ENCODE measurements at regions not wholly inside any gene's neighbourhood (a gene's known extent, or its start where the extent isn't known, plus 50 kb on each side); places are given as distances from the start of the nearest gene placed in this dataset.
A peak's percentile ranks its signal among the peaks of the same experiment; 100 is the strongest.

DNA sequence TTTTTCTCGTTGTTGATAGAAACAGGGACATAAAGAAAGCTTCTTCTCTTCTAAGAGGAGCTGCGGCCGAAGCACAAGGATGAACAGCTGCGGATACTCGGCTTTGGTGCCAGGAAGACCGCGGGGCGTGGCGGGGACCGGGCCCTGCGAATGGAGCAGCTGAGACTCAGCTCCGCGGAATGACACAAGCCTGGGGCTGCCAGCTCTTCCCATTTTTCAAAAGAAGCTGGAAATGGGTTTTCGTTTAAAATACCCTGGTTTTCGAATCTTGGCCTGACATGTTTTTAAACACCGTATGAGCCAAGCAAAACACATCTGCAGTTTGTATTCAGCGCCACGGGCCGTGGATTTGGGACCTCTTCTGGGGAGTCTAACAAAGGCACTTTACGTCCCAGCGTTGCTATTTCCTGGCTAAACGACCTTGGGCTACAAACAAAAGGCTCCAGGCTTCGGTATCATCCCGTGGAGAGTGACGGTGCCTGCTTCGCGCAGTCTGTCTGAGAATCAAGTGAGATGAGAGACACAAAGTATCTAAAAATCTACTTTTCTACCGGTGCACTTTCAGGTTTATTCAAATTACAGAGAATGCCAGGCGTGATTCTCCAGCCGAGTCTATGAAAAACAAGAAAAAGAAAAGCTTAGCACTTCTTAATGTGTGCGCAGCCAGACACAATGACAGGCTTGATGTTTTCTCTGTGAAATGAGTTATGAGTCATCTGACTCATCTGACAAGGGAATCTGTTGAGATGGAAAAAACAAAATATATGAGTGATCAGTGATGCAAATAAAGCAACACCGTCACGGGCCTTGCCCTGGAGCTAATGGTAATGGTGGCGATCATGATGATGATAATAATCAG, 114.0 kb upstream of the TMEM132D start:
- no peak for DNase-seq (ENCODE audit: low read depth in 2 of 2)

DNA sequence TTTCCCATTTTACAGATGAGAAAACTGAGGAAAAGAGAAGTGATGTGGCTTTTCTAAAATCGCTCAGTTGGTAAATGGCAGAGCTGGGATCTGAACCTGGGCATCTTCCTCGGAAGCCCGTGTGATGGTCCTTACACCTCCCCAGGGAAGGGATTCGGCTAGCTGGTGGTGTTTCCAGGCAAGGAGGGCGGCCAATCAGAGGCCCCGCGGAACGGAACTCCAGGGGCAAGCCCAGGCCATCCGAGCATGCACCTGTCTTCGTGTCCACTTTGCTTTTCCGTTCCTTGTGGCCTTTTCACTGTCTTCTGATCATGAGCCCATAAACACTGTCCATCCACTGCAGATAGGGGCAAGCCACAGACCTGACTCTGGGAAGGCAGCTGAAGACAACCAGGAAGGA, 114.8 kb upstream of the TMEM132D start:
- DNase-seq (ENCODE audit: low read depth in 2 of 2): no peak

DNA sequence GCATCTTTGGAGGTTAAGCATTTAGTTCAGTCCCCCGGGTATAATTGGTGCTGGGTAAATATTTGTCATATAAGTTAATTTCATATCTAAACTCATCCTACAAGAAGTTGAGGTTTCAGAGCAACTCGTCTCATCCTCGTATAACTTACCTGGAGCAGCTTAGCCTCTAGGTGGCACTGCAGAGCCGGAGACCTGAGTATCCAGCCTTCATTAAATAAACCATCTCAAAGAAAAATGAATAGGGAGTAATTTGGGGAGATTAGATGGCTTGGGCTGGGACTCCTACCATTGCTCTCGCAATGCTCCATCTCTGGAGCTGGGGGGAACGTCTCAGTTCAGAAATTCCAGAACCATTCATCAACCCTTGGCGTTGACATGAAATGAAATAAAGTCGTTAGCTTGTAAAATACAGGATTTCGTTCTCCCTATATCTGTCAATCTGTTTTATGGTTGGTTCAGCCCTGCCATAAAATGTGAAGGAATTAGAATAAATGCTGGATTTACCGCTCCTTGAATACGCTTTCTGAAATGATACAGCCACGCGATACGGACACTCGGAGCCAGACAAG, 122.9 kb upstream of the TMEM132D start:
- DNase-seq (ENCODE audit: low read depth in 2 of 2): peak in 1 of 2 donors; percentile 21

DNA sequence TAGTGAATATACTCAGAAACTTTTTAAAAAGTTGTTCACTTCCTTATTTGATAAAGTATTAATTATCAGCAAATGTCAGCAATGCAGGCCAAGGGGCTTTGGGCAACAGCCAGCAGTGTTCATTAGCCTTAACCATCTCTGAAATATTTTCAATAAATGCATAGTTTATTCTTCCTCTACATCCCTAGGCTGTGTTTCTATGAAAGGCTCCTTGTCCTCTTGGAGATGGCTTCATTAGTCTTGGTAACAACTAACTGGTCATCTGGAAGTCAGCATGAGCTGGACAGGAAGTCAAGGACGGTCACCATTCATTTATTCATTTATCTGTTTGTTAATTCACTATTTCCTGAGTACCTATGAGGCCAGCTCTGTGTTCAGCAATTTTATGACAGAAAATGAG, 124.0 kb upstream of the TMEM132D start:
- no peak for DNase-seq (ENCODE audit: low read depth in 2 of 2)

DNA sequence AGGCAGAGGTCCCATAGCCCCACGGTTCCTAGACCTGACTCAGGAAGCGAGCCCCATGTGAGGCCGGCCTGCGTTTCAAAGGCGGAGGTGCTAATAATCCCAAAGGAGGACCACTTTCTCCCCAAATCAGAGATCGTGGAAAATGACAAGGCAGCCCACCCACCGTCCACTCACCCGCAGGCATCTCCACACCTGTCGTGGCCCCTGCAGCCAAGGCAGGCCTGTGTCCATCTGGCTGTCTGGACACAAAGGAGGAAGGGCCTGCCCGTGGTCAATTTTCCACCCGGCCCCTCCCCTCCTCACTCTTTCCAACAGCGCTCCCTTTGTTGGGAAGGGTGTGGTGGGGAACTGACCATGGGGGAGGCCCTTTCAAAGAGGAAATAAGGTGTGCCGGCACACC, 125.3 kb upstream of the TMEM132D start:
- no peak for DNase-seq (ENCODE audit: low read depth in 2 of 2)

DNA sequence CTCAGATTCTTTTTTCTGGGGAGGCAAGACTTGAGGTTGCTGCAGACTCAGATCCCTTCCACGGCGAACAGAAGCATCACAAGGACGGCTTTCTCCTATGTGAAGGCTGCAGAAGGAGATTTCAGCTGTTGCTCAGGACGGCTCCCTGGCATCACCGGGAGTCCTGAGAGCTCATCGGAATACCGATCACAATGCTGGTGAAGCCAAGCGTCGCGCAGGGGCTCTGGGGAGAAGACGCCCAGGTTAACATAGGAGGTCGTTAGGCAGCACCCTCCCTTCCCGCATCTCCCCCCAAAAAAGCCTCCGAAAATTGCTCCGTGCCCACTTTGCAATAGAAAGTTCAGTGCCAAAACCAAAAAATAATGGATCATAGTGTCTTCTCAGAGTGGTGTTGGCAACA, 127.2 kb upstream of the TMEM132D start:
- no peak for DNase-seq (ENCODE audit: low read depth in 2 of 2)

DNA sequence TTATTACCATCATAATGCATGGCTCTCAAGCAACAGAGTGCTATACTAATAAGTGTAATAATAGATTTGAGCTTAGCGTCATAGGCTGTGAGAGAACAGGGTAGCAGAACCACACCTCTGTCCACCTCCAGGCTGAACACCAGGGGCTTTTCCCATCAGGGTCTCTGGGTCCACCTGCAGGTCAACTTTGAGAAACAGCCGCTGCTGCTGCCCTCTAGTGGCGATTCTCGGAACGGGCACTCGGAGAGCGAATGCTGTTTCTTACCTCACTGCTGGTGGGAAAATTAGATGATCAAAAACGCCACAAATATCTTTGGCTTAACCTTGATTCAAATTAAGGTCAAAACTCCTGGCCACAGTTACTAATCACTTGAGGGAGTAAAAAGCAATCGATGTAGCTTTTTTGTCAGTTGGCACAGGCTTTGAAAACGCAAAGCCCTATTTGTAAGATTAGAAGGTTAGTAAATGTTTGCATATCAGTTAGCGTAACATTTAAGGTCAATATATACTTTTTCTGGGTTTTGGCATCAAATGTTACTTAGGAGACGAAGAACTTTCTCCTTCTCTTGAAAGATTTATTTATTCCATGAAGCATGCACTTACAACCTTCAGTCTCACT, 127.9 kb upstream of the TMEM132D start:
- DNase-seq (ENCODE audit: low read depth in 2 of 2): peak; percentile 43 to 55

DNA sequence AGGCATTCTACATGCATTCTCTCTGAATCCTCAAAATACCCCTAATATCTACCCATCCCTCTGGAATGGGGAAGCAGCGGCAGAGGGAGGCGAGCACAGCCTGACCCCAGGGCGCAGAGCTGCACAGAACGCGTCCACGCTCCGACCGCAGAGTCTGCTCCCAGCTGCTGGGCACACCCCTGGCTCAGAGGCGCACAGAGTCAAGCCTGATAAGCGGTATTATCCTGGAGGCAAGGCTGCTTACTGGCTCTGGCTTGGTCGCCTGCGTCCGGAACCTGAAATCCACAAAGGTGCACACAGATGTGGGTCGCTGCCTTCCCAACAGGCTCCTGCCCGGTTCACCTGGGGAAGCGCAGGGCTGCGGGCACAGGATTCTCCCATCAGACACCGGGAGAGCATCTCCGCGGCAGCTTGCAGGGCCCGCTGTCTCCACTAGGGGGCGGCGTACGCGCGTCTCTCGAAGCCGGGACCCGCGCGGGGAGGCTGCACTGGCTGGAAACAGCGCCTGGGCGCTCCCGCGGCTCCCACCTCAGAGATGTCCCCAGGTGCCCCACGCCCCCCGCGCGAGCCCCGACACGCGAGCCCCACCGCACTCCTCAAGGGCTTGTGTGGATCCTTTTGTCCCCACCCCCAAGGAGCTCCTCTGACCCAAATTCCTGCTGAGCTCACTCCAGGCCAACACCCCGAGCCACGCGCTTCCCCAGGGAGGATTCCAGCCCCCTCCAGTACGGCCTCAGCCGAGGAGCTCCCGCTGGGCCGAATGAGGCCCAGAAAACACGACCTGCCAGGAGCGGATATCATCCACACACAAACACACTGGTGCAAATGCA, 120.1 kb upstream of the FZD10 start:
- peak; percentile 5 to 41 for DNase-seq (ENCODE audit: low read depth in 2 of 2)

DNA sequence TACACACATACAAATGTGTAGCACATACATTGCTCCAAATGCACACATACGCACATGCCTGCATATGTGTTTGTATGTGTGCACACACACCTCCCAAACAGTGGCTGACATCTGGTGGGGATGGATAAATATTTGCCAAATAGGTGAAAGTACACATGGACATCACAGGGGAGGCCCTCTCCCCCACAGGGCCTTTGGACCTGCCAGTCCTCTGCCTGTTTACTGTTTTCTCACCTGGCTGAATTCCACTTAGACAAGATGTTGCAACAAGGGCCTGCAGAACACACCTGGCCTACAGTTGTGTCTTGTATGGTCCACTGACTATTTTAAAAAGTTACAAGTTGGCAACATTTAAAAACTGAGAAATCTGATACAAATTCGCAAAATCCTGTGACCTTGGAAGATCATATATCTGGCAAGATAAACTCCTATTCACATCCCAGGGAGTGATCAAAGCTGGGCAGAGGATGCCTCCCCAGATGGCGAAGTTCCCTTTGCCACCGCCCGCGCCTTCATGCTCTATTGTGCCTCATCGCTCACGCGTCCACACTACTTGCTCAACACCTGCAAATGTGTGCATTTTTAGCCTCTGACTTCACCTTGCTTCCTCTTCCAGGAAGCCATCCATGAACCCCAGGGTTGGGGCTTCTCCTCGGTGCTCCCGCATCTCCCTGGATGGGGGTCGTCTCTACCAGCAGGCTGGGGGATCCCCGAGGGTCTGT, 118.4 kb upstream of the FZD10 start:
- no peak for DNase-seq (ENCODE audit: low read depth in 2 of 2)

DNA sequence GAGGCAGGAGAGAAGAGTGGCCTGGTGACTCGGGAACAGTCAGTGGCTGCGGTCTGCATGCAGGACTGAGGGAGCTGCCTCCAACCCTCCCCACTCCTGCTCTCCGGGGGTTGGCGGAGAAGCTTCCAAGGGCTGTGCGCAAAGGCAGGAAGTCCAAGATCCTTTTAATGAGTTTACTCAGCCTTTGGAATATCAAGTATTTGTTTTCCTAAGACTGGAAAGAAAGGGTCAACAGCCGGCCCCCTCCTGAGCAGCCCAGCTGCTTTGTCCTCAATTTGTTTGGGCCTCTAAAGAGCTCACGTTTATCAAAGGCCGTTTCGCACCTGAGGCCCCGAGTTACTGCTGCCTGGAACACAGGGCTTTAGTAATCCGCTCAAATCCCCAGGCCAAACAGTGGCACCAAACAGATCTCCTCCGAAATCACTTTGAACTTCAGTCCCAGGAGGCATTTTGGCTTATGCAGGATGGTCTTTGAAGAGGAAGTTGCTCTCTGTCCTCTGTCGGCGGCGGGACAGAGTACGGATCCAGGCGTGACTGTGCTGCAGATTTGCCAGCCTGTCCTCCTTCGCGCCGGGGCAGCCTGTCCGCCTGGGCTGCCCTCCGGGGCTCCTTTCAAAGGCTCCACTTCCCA, 117.2 kb upstream of the FZD10 start:
- no peak for DNase-seq (ENCODE audit: low read depth in 2 of 2)

DNA sequence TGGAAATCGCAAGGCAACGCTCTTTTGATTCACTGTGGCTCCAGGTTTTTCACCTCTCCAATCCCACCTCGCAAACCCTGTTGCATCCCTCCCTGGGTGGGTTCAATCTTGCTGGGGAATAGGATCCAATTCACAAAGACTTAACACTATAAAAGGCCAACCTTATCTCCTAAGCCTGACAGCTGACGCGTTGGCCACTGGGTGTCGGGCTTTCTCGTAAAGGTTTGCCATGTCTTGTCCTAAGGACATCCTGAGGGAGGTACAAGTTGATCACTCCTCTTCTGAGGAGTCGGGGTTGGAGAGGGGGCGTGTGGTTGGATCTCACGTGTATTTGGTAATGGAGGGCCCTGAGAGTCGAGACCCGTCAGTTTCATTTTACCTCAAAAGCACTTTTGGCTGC, 112.6 kb upstream of the FZD10 start:
- DNase-seq (ENCODE audit: low read depth in 2 of 2): no peak

DNA sequence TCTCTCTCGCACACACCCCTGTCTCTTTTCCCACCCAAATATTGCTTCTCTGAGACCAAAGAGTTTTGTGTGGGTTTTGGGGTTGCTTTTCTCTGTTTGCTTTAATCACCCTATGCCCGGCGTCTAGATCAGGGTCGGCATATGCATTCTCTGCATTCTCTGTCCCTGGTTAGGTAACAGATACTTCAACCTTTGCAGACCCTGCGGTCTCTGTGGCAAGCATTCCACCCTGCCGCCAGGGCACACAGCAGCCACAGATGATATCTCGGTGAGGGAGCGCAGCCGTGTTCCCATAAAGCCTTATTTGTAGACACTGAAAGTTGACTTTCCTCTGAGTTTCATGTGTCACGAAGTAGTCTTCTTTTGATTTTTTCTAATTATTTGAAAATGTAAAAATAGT, 110.4 kb upstream of the FZD10 start:
- no peak for DNase-seq (ENCODE audit: low read depth in 2 of 2)

DNA sequence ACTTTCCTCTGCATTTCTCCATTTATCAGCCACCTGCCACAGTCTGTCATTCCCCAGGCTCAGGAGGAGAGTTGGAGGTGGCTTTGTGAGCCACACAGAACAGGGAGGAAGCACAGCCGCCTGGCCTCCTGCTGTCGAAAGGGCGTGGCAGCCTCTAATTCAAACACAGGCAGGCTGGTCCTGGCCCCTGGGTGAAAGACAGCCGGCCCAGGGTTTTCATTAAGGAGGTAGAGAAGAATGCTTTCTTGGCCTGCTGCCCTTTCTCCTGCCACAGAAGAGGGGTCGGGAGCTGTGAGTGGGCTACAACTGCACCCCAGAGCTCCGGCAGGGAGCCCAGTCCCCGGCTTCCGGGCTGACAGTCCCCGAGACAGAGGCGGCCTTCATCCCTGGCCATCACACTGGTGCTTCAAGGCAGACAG, 108.6 kb upstream of the FZD10 start:
- no peak for DNase-seq (ENCODE audit: low read depth in 2 of 2)

DNA sequence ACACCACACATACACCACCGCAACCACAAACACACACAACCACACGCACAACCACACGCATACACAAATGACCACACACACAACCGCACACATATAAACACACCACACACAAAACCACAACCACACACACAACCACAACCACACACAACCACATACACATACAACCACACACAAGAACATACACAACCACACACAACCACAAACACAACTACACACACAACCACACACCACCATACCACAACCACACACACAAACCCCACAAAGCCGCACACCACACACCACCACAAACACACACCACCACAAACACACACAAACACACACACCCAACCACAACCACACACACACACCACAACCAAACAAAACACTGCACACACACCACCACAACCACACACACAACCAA, 107.5 kb upstream of the FZD10 start:
- no peak for DNase-seq (ENCODE audit: low read depth in 2 of 2)

DNA sequence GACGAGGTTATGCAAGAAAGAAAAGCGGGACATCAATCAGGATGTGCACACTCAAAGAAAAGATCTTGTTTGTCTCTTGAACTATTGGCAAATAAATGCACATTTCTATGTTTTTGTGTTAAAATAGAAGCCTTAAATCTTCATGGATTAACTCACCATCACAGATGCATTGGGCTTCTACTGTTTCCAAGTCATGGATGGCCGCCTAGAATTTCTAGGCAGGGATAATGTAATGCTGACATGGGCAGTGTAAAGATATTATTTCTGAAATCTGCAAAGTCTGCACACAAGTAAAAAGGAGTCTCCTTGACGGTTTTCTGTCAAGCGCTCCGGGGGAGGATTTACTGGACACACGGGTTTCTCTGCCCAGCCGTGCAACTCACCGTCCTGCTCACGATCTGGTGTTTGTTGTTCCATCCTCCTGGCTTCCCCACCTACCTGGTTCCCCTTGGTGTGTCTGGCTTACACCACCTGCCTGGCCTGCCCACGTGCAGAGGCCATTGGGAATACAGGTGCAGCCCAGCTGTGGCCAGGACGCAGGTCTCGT, 103.3 kb upstream of the FZD10 start:
- DNase-seq (ENCODE audit: low read depth in 2 of 2): no peak

DNA sequence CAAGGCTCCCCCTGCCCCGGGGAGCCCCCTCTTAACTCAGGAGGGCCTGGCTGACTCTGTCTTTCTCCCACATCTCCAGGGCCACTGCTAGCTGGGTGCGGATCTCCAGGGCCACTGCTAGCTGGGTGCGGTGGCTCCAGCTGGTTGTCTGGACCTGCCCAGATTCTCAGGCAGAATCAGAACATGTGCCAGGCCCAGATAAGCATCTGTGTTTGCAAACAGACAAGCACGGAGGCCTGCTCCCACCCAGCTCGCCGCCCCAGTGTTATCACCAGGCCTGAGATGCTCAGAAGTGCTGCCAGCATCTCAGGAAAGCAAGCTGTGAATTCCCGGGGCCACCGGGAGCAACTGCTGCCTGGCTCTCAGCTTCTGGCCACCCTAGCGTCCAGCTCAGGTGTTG, 98.4 kb upstream of the FZD10 start:
- no peak for DNase-seq (ENCODE audit: low read depth in 2 of 2)

DNA sequence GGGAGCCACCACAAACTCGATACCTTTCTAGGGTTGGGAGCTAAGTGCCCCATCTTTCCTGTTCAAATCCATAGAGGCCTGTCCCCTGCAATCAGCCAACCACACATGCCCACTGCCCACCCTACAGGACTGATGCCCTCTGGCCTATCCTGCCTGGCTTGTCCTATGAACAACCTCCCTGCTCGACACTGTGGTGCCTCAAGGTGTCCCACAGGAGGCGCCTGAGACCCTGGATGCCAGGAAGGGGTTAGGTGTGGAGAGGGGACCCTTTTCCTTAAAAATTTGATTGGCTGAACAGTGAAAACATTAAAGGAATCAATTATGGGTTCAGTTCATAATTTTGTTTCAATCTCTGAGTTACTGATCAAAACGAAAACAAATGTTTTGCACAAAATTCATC, 97.3 kb upstream of the FZD10 start:
- no peak for DNase-seq (ENCODE audit: low read depth in 2 of 2)

DNA sequence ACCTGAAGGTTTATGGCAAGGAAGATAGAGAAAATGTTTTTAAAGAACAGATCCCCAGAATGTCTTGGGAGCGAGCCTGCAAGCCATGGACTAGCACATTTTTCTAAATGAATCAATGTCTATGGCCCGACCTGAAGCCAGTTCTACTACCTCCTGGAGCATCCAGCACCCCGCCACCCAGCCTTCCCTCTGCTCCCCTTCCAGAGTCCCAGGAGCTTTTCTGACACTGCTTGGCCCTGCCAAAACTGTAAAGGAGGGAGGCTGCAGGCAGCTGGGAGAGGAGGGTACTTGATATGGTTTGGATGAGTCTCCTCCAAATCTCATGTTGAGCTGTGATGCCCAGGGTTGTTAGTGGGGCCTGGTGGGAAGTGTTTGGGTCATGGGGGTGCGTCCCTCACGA, 95.5 kb upstream of the FZD10 start:
- no peak for DNase-seq (ENCODE audit: low read depth in 2 of 2)

DNA sequence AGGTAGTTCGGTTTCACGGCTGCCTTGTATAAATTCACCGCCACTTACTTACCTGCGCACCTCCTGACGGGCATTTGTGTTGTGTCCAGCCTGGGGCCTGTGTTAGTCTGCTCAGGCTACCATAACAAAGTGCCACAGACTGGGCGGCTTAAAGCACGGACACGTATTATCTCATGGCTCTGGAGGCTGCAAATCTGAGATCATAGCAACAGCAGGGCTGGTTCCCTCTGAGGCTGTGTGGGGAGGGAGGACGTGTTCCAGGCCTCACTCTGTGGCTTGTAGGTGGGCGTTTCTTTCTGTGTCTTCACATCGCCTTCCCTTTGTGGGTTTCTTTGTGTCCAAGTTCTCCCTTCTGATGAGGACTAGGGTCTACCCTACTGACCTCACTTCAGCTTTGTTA, 93.5 kb upstream of the FZD10 start:
- DNase-seq (ENCODE audit: low read depth in 2 of 2): no peak

DNA sequence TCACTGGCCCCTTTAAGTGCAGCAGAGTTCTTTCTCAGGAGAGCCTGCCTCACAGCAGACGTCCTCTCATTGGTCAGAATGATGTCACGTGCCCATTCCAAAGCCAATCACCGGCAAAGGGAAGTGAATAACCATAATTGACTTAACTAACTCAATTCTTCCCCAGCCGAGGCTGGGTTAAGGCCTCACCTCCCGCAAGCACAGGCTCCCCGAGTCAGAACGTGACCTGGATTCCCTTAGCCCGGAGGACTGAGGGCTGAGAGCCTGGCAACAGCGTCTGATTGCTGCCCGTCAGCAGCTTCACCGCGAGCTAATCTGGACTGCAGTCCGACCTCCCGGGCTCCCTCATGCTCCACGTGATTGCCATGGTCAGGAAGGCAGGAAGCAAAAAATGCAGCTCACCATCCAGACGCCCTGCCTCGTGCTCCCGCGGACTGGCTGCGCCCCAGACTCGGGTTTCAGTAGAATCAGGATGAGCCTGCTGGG, 92.1 kb upstream of the FZD10 start:
- no peak for DNase-seq (ENCODE audit: low read depth in 2 of 2)

DNA sequence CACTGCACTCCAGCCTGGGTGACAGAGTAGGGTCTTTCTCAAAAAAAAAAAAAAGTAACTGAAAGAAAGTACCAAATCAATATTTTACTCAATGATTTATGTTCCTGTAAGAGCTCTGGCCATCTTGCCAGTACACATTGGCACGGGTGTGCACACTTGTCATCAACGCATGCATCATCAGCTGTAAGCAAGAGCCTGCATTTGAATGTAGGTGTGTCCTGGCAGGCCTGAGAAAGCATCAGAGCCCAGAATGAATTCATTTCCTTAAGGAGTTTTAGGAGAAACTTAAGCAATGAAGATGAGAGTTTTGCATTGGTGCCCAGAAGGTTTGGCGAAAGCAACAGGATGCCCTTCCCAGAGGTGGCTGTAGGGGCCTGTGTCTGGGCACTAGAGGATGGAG, 88.5 kb upstream of the FZD10 start:
- DNase-seq (ENCODE audit: low read depth in 2 of 2): no peak

Measured in stimulated activated CD4-positive, alpha-beta T cell treated with anti-CD3 and anti-CD28 coated beads, Interleukin-1b, Interleukin-23, amount 100 ng/mL, for 4 hours (primary cell).